SK-N-SH (cell line): ENCODE measurements at regions not wholly inside any gene's neighbourhood (a gene's known extent, or its start where the extent isn't known, plus 50 kb on each side); places are given as distances from the start of the nearest gene placed in this dataset.

Experiments used
- CTCF ChIA-PET: fragments of 300-600, 350-600 bp; formaldehyde crosslinking; extraction: SDS; loops from one replicate; lab custom pipeline; 2021; lab: Yijun Ruan, JAX
- POLR2A ChIA-PET: fragments of 350-600 bp; sonication (Branson Sonifier 250); formaldehyde crosslinking; extraction: SDS; loops from one replicate; lab custom pipeline; 2020; ENCODE audit warnings: antibody characterized with exemption, inconsistent platforms; lab: Yijun Ruan, JAX
- DNase-seq: peaks from one replicate; pipeline ENCODE4 v3.0.0; 2012
- H2AFZ ChIP-seq: fragments of 200-600 bp; sonication (generic); 2 replicates; pipeline ENCODE4 v1.8.1; 2016; ENCODE audit warnings: antibody characterized with exemption, mild to moderate bottlenecking, low read depth
- H3F3A ChIP-seq: fragments of 200-600 bp; sonication (generic); replicated peaks from 2 replicates; pipeline ENCODE3; 2016; ENCODE audit warnings: antibody characterized with exemption, mild to moderate bottlenecking; ENCODE audit not compliant: insufficient read depth
- H3K27ac ChIP-seq, 2 experiments: fragments of 200-500 bp in 1 of 2; fragments of 200-600 bp in 1 of 2; sonication (Bioruptor generic) in 1 of 2; sonication (generic), shearing (Covaris generic) in 1 of 2; 2 replicates each; pipeline versions ENCODE4 v1.5.1 to v1.6.1; 2014 to 2016; ENCODE audit warnings: low read depth in 2 of 2, inconsistent platforms in 1 of 2, low read length in 1 of 2, mild to moderate bottlenecking in 1 of 2, mixed read lengths in 1 of 2
- H3K27me3 ChIP-seq: fragments of 200-600 bp; sonication (generic), shearing (Covaris generic); 2 replicates; pipeline ENCODE4 v1.6.1; 2016; ENCODE audit warnings: mixed run types; ENCODE audit not compliant: insufficient read depth
- H3K36me3 ChIP-seq, 2 experiments: fragments of 200-500 bp in 1 of 2; fragments of 200-600 bp in 1 of 2; sonication (Bioruptor generic) in 1 of 2; sonication (generic) in 1 of 2; replicated peaks in 1 of 2; 2 replicates each; pipeline versions ENCODE3 to v1.5.1; 2014 to 2016; ENCODE audit warnings: low read length in 1 of 2, mild to moderate bottlenecking in 1 of 2; ENCODE audit not compliant: insufficient read depth in 2 of 2, control insufficient read depth in 1 of 2
- H3K4me1 ChIP-seq, 2 experiments: fragments of 200-500 bp in 1 of 2; fragments of 200-600 bp in 1 of 2; sonication (Bioruptor generic) in 1 of 2; sonication (generic), shearing (Covaris generic) in 1 of 2; 2 replicates each; pipeline versions ENCODE4 v1.5.1 to v1.6.1; 2014 to 2016; ENCODE audit warnings: low read depth in 1 of 2, low read length in 1 of 2, mixed run types in 1 of 2; ENCODE audit not compliant: insufficient read depth in 2 of 2, control insufficient read depth in 1 of 2
- H3K4me2 ChIP-seq: fragments of 200-600 bp; sonication (generic), shearing (Covaris generic); 2 replicates; pipeline ENCODE4 v1.6.1; 2017; ENCODE audit warnings: mixed run types
- H3K4me3 ChIP-seq, 2 experiments: fragments of 200-500 bp in 1 of 2; fragments of 200-600 bp in 1 of 2; sonication (Bioruptor generic) in 1 of 2; sonication (generic), shearing (Covaris generic) in 1 of 2; 2 replicates each; pipeline versions ENCODE4 v1.5.1 to v1.8.1; 2014 to 2016; ENCODE audit warnings: low read depth in 2 of 2, inconsistent platforms in 1 of 2, low read length in 1 of 2, mild to moderate bottlenecking in 1 of 2, mixed read lengths in 1 of 2, moderate library complexity in 1 of 2
- H3K79me2 ChIP-seq: fragments of 200-600 bp; sonication (generic); 2 replicates; pipeline ENCODE4 v1.8.1; 2017; ENCODE audit warnings: mild to moderate bottlenecking; ENCODE audit not compliant: insufficient read depth
- H3K9ac ChIP-seq: fragments of 200-600 bp; sonication (generic); 2 replicates; pipeline ENCODE4 v1.6.1; 2017; ENCODE audit warnings: mixed run types
- H3K9me2 ChIP-seq: fragments of 200-600 bp; sonication (generic); 2 replicates; pipeline ENCODE4 v1.6.1; 2017; ENCODE audit warnings: mixed run types
- H3K9me3 ChIP-seq: fragments of 200-600 bp; sonication (generic); 2 replicates; pipeline ENCODE4 v1.6.1; 2017; ENCODE audit warnings: mixed run types, mild to moderate bottlenecking, moderate library complexity
- H4K20me1 ChIP-seq: fragments of 200-600 bp; sonication (generic); 2 replicates; pipeline ENCODE4 v1.6.1; 2017; ENCODE audit warnings: mild to moderate bottlenecking, mixed run types; ENCODE audit not compliant: insufficient read depth
- CTCF ChIP-seq: fragments of 200-600 bp; sonication (generic); IDR thresholded peaks from 2 replicates; pipeline ENCODE4 v1.6.1; 2017; ENCODE audit warnings: antibody characterized with exemption, mild to moderate bottlenecking, moderate library complexity
- EP300 ChIP-seq, 2 experiments: IDR thresholded peaks; 2 replicates each; pipeline versions ENCODE4 v1.4.0 to v1.6.1; 2012; ENCODE audit warnings: borderline replicate concordance in 1 of 2, low read depth in 1 of 2, low read length in 1 of 2
- EZH2phosphoT487 ChIP-seq: fragments of 200-600 bp; sonication (generic); IDR thresholded peaks from 2 replicates; pipeline ENCODE4 v1.6.1; 2017; ENCODE audit warnings: low read depth, mixed run types, mild to moderate bottlenecking, antibody characterized with exemption, moderate library complexity, borderline replicate concordance
- FOXM1 ChIP-seq: IDR thresholded peaks from 2 replicates; pipeline ENCODE4 v1.4.0; 2012; ENCODE audit warnings: low read depth, mild to moderate bottlenecking
- GATA2 ChIP-seq: sonication (generic); formaldehyde crosslinking; IDR thresholded peaks from 2 replicates; pipeline ENCODE4 v1.5.0; 2020; ENCODE audit warnings: mild to moderate bottlenecking, missing genetic modification reagents
- IRF3 ChIP-seq: fragments of 150-350 bp; IDR thresholded peaks from 2 replicates; pipeline ENCODE4 v1.6.1; 2016; ENCODE audit warnings: mild to moderate bottlenecking, low read depth, low read length
- JUND ChIP-seq: IDR thresholded peaks from 2 replicates; pipeline ENCODE4 v1.4.0; 2012
- MEF2A ChIP-seq: IDR thresholded peaks from 2 replicates; pipeline ENCODE4 v1.4.0; 2012; ENCODE audit warnings: low read depth, borderline replicate concordance
- NFIC ChIP-seq: IDR thresholded peaks from 2 replicates; pipeline ENCODE4 v1.4.0; 2012; ENCODE audit warnings: borderline replicate concordance
- PBX3 ChIP-seq: IDR thresholded peaks from 2 replicates; pipeline ENCODE4; 2012
- POLR2AphosphoS5 ChIP-seq: IDR thresholded peaks from 2 replicates; pipeline ENCODE4 v1.6.1; 2012; ENCODE audit warnings: low read depth, low read length
- RAD21 ChIP-seq: IDR thresholded peaks from 2 replicates; pipeline ENCODE4 v1.6.1; 2012; ENCODE audit warnings: mild to moderate bottlenecking, low read length
- RCOR1 ChIP-seq: fragments of 150-350 bp; IDR thresholded peaks from 2 replicates; pipeline ENCODE4 v1.6.1; 2017; ENCODE audit warnings: antibody characterized with exemption, low read length
- REST ChIP-seq: IDR thresholded peaks from 2 replicates; pipeline ENCODE4 v1.6.1; 2012; ENCODE audit warnings: mild to moderate bottlenecking, low read depth, low read length, moderate library complexity
- RFX5 ChIP-seq: IDR thresholded peaks from 2 replicates; pipeline ENCODE4 v1.6.1; 2012; ENCODE audit warnings: mild to moderate bottlenecking, improper control_type of control experiment, low read length
- RXRA ChIP-seq: IDR thresholded peaks from 2 replicates; pipeline ENCODE4 v1.4.0; 2012; ENCODE audit warnings: low read depth, mild to moderate bottlenecking, borderline replicate concordance
- TAF1 ChIP-seq: IDR thresholded peaks from 2 replicates; pipeline ENCODE4 v1.6.1; 2012; ENCODE audit warnings: low read depth, mild to moderate bottlenecking, low read length, moderate library complexity, borderline replicate concordance
- TCF12 ChIP-seq: IDR thresholded peaks from 2 replicates; pipeline ENCODE4 v1.4.0; 2012
- USF2 ChIP-seq: fragments of 150-350 bp; IDR thresholded peaks from 2 replicates; pipeline ENCODE4 v1.6.1; 2017; ENCODE audit warnings: antibody characterized with exemption, low read length, low read depth, borderline replicate concordance
- YY1 ChIP-seq: IDR thresholded peaks from 2 replicates; pipeline ENCODE4 v1.4.0; 2012; ENCODE audit warnings: low read depth, mild to moderate bottlenecking
- ZBTB33 ChIP-seq: IDR thresholded peaks from 2 replicates; pipeline ENCODE4 v1.4.0; 2012; ENCODE audit warnings: low read depth, borderline replicate concordance
- whole genome bisulfite sequencing: methylation state at CpG from one replicate; pipeline ENCODE4 v1.1.6; 2017; ENCODE audit warnings: low lambda C conversion rate; 5-methylcytosine and 5-hydroxymethylcytosine counted together

- TF ChIP-seq IRF3, result no peak
- no peak for TF ChIP-seq NFIC
- no peak for TF ChIP-seq TAF1
- no peak for TF ChIP-seq RAD21
- TF ChIP-seq POLR2AphosphoS5, result no peak
- peak; percentile 70; the same call in 1 of the 2 replicates for TF ChIP-seq RCOR1
- no peak; the same call in 1 of the 2 replicates for TF ChIP-seq RFX5
- TF ChIP-seq FOXM1, result no peak
- no peak for TF ChIP-seq EZH2phosphoT487
- TF ChIP-seq ZBTB33, result no peak
Observed at GRCh38 chr16:51759999-51760398, 608.9 kb upstream of the SALL1 start (continued).

- peaks cover 3 to 42% of the 10 kb centered on the region in 2 experiments; a peak in 3 of 4 replicates for H3K4me1 ChIP-seq
- H4K20me1 ChIP-seq, result no peaks in the 10 kb centered on the region
- WGBS, result 37% methylated on average over 4 of the region's 4 CpGs
- no peak overlapping the region for H3K9ac ChIP-seq
- H3K4me3 ChIP-seq, result no peak overlapping the region
- no peak overlapping the region for H2AFZ ChIP-seq
- no peaks in the 10 kb centered on the region for H3F3A ChIP-seq
- H3K9me2 ChIP-seq, result no peaks in the 10 kb centered on the region
- peak overlapping the region in 1 of 2 experiments; percentile 53; a peak in 2 of 4 replicates for H3K27ac ChIP-seq
- H3K4me2 ChIP-seq, result no peak overlapping the region
- POLR2A ChIA-PET, result no interaction called here
- no peaks in the 10 kb centered on the region for H3K9me3 ChIP-seq
- H3K27me3 ChIP-seq, result no peaks in the 10 kb centered on the region
- H3K79me2 ChIP-seq, result no peaks in the 10 kb centered on the region
- H3K36me3 ChIP-seq, result no peaks in the 10 kb centered on the region
- peak; percentile 59 for DNase-seq
- CTCF ChIA-PET, result interaction anchor here (0.5 to 2.1 kb wide), 6 partner anchors 9 to 953 kb away, joined by 3 to 6 read pairs (median 4); no protein-coding TSS in a partner anchor
- no peak for TF ChIP-seq MEF2A
- no peak for TF ChIP-seq POLR2AphosphoS5
- TF ChIP-seq EP300 (IDR thresholded peaks at IDR 0.05; ENCODE audit: borderline replicate concordance in 1 of 2, low read depth in 1 of 2, low read length in 1 of 2), result peak in 1 of 2 experiments; percentile 97; a peak in 2 of 4 replicates
- no peak for TF ChIP-seq PBX3
- no peak for TF ChIP-seq REST
- no peak for TF ChIP-seq YY1
- TF ChIP-seq GATA2, result peak; percentile 99
- no peak for TF ChIP-seq JUND
- TF ChIP-seq CTCF, result no peak
- peak; percentile 47 for TF ChIP-seq TCF12
- TF ChIP-seq USF2, result no peak
- TF ChIP-seq RCOR1, result peak; percentile 96
- no peak for TF ChIP-seq RXRA
Observed at GRCh38 chr16:51759329-51759728, 608.3 kb upstream of the SALL1 start.
